Occipital lobe (tissue), 1 donor: ENCODE measurements at regions not wholly inside any gene's neighbourhood (a gene's known extent, or its start where the extent isn't known, plus 50 kb on each side); places are given as distances from the start of the nearest gene placed in this dataset.
A peak's percentile ranks its signal among the peaks of the same experiment; 100 is the strongest.
"Not testable (repeated sequence)": the region's sequence is repeated elsewhere in the genome, so short reads cannot be mapped to it uniquely, and the experiment has no call there.

Source experiments
- DNase-seq: peaks from one replicate; lab custom pipeline; 2025; lab: John Stamatoyannopoulos, UW

DNA sequence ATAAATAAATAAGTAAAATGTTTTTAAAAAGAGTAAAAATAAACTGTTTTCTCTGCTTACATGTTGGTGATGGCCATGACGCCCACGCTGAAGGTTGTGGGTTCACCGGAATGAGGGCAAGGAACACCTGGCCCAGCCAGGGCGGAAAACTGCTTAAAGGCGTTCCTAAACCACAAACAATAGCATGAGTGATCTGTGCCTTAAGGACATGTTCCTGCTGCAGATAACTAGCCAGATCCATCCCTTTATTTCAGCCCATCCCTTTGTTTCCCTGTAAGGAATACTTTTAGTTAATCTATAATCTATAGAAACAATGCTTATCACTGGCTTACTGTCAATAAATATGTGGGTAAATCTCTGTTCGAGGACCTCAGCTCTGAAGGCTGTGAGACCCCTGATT is 63.3 kb upstream of the CEP78 start:
- not testable (repeated sequence) for DNase-seq

DNA sequence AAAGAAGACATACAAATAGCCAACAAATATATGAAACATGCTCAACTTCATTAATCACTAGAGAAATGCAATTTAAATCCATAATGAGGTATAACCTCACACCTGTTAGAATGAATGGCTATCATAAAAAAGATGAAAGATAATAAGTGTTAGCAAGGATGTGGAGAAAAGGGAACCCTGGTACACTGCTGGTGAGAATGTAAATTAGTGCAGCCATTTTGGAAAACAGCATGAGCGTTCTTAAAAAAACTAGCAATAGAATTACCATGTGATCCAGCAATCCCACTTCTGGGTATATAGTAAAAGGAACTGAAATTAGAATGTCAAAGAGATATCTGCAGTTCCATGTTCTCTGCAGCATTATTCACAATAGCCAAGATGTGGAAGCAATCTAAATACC is 64.2 kb upstream of the CEP78 start:
- DNase-seq: no peak

DNA sequence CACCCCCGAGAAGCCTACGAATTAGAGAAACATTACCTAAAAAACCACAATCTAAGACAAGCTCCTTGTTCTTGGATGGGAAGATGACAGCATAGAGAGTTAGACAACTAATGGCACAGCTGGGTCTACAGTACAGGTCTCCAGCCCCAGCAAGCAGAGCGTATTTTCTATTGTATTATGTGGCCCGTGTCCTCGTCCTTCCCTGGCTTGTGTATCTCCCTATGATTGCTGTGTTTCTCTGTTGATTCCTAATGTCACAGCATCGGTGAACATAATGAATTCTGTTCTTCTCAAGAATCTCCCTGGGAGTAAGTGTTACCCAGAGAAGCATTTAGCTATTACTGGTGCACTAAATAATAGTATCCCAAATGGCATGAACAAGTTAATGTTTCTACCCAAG is 66.8 kb upstream of the CEP78 start:
- DNase-seq: no peak

DNA sequence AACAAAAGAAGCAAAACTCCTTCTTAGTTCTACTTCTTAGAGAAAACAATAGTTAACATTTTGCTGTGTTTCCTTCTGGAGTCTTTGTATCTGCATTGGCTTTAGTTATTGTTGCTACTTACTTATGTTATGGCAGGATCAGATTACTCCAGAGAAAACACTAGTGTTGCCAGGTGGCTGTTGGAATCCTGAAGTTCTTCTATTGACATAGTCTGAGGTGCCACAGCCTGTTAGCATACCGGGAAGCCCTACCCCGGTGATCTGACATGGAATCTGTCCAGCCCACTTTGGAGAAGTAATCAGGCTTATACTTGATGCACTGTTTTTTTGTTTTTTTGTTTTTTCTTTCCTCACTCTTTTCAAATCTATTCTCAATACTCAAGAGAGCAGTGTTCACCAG is 68.5 kb upstream of the CEP78 start:
- no peak for DNase-seq

DNA sequence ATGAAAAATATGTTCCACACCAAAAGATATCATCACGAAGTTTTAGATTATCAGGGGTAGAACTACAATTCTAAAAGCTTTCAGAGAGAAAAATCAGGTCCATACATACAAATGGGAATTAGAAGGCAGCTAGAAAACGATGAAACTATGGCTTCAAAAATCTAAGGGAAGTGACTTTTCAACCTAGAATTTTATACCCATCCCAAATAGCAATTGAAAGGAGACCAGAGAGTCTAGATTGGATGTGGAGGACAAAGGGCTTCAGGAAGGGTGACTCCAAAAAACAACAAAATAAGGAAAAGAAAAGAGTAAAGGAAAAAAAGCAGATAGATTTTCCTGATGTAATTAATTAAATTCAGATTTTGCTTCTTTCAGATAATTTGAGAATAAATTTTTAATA is 72.0 kb upstream of the CEP78 start:
- DNase-seq: no peak

DNA sequence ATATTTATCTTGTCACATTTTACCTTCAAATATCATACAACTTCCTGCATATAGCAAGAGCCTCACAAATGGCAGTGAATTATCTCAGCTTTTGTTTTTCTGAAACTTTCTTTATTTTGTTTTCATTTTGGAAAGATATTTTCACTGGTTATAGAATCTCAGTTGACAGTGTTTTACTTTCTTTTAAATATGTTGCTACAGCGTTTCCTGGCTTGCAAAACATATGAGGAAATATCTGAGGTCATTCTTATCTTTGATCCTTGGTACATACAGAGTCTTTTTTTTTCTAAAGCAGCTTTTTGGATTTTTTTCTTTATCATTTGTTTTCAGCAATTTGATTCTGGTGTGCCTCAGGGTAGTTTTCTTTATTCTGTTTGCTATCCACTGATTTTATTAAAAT is 77.6 kb upstream of the CEP78 start:
- no peak for DNase-seq

DNA sequence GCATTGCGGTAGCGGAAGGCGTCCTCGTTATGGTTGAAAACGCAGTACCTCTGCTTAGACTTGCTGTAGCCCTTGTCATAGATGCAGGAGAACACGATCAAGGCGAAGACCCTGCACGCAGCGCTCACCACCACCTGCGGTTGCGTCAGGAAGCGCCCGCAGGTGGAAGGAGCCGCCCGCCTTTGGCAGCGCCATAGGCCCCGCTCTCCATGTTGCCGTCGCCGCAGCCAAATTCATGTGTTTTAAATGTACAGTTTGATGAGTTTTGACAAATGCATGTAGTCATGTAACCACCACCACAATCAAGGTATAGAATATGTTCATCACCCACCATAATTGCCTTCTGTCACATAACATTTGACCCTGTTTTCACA is 84.9 kb upstream of the CEP78 start:
- DNase-seq: no peak

DNA sequence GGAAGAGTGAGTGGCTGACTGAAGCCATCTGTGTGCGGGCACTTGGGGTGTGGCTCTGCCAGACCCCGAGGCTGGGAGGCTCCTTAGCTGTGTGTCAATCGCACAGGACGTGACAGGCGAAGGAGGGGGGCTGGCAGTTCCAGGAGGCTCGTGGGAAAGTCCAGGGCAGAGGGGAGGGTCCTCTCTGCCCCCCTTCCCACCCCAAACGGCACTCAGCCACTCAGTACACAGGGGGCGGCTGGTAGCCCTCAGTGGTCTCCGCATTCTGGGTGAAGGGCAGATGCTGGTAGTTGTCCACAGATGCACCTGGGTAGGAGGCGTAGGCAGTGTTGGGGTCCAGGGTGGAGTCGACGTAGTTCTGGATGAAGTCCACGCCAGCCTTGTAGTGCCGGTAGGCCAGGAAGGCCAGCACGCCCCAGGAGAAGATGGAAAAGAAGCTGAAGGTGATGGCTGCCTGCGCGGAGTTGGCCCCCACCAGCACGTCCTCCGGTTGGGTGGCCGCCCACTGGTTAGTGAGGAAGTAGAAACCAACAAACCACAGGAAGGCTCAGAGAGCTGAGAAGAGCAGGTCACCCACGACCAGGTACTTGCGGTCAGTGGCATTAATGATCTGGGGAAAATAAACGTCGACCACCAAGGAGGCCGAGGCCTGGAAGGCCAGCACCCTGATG is 85.4 kb upstream of the CEP78 start:
- no peak for DNase-seq

DNA sequence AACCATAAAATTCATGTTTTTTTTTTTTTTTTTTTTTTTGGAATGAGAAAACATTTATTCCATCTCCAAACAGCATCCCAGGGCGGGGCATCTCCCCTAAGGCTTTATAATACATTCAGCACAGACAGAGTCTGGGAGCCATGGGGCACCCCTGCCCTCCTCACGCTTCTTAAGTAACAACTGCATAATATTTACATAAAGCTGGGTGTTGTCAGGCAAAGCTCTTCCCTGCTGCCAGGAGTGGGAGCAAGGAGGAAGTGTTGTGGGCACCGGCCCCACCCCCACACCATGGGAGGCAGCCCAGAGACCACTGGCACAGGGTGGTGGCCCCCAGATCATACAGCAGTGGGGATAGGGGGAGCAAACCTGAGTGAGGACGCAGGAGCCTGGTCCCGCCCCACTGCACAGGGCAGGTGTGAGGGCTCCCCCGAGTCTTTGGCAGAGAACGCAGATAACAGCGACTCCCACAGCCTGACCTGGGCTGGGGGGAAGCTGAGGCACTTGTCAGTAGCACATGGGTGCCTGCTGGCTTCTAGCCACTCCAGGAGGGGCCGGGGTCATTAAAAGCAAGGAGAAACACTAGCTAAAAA is 86.1 kb upstream of the CEP78 start:
- no peak for DNase-seq

DNA sequence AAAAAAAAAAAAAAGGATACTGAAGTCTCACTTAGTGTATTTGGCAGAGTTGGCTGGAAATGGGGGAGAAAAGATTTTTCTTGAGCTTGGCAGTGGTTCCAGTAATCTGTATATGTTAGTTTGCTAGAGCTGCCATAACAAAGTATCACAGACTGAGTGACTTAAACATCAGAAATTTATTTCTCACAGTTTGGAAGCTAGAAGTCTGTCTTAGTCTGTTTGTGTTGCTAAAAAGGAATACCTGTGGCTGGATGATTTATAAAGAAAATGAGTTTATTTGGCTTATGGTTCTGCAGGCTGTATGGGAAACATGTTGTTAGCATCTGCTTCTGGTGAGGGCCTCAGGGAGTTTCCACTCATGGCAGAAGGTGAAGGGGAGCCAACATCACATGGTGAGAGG is 89.6 kb upstream of the CEP78 start:
- DNase-seq: no peak

DNA sequence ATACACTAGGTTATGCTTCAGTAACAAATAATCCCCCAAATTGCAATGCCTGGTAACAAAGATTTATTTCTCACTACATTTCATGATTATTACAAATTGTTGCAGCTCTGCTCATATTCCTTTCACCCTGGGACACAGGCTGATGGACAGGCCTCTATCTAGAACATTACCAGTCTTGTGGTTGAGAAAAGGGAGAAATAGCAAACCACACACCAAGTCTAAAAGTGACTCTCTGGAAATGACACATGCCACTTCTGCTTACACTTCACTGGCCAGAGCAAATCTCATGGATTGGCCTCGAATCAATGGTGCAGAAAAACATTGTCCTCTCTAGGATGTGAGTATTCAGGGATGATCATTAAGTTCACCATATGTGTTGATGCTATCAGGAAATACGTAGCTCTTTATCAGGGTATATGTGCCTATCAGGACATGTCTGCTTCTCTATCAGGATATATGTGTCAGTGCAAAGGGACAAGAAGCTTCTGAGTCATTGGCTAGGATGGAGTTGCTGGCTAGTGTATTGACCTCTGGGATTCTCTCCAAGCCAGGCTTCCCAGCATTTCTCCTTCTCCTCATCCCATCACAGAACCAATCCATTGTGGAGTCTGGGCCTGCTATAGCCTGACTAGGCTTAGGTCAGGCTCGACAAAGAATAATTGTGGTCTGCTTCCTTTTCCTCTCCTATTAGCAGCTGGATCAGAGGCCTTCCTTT is 91.1 kb upstream of the CEP78 start:
- DNase-seq: no peak

DNA sequence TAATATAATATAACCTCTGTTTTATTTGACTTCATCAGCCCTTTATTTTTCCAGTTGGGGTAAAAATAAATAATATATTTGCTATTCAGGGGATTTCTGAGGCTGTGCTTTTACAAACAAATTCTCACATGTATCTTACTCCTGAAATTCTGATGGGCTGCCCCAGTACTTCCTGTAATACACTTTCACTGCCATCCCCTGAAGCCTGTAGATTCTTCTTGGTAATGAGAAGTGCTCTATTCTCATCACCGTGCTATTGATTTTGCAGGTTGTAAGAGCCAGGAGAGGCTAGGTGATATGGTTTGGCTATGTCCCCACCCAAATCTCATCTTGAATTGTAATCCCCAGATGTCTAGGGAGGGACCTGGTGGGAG is 91.9 kb upstream of the CEP78 start:
- DNase-seq: no peak

DNA sequence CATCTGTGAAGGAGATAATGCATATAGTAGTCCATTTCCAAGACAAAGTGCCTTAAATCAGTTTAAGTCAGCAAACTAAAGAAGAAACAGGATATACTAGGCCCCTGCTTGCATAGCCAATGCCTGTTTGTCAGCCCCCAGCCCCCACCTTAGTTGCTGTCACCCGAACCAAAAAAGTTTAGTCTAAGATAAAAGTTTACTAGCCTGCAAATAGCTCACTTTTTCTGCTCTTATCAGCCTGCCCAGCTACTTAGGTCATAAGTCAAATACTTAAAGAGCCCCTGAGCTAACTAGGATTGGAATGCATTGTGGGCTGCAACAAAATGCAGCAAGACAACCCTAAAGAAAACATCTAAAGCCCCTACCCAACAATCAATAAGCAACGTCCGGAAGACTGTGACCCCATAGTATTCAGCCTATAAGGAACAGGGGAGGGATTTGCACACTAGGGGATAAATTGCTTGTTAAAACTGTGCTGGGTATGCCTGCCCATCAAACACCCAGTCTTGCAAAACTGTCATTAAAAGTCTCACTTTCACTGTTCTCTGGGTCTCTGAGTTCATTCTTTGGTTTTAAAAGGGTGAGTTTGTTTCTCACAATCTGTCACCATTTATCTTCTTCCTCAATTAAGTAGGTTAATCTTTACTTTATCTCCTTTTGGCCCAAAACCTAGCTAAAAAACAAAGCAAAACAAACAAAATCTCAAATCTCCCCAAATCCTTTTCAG is 92.4 kb upstream of the CEP78 start:
- DNase-seq: no peak

DNA sequence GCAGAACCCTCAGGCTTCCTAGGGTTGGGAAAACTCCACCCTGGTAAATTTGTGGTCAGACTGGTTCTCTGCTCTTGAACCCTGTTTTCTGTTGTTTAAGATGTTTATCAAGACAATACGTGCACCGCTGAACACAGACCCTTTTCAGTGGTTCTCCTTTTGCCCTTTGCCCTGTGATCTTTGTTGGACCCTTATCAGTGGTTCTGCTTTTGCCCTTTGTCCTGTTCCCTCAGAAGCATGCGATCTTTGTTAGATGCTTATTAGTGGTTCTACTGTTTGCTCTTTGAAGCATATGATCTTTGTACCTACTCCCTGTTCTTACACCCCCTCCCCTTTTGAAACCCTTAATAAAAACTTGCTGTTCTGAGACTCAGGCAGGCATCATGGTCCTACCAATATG is 93.6 kb upstream of the CEP78 start:
- not testable (repeated sequence) for DNase-seq

DNA sequence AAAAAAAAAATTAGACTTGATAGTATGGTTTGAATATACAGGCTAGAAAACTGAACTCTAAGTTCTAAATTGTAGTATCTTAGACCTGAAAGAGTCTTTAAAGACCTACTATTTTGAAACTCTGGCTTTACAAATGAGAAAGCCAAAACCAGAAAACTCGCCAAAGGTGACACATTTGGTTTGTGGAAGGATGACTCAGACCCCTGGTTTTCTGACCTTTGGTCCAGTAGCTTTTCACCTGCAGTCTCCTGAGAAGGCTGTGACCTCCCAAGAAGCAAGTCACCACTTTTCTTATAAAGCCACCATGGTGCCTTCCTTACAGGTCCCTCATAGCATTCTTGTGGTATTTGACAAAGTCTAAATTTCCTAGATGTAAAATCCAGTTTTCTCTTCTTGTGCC is 102.1 kb upstream of the CEP78 start:
- no peak for DNase-seq

DNA sequence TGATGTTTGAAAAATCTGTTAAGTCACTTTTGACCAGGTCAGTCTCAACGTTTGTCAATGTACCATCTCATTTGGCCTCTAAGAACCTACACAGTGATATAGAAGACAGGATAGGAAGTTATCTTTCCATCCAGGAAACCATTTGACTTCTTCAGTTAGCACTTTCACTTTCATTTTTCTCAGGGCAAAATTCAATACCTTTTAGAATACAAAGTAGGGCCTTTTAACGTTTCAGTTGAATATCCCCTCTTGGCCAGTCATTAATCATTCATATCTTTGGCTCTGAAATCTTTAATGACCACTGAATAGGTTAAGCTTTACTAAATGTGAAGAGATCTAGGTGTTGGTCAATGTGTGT is 101.1 kb upstream of the GNAQ start:
- DNase-seq: no peak

DNA sequence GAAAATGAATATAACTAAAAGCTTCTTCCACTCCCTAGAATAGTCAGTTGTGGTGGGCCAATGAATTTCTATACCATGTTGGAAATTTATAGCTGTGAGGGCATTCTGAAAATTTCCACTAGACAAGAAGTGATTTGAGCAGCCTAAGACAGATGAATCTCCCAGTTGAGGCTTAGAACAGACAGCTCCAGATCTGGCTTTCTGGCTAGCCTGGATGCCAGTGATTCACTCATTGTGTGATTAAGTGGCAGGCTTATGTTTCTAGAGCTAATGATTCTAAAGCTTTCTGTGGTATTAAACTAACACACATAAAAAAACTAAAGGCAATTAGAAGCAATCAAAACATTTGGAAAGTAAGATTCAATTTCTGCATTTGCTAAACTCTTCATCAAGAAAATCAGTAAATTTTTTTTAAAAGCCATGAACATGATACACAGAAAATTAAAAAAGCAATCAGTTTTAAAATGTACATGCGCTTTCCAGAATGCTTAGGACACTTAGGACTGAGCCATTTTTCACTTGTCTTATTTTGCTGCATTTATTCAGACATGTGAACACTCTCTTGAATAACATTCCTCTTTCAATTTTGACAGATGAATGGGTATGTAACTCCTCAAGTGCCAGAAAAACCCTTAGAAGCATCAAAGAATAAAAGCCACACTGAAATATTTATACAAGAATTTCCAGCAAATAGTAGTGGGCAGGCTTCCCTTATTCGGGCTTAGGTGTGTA is 100.5 kb upstream of the GNAQ start:
- DNase-seq: no peak

DNA sequence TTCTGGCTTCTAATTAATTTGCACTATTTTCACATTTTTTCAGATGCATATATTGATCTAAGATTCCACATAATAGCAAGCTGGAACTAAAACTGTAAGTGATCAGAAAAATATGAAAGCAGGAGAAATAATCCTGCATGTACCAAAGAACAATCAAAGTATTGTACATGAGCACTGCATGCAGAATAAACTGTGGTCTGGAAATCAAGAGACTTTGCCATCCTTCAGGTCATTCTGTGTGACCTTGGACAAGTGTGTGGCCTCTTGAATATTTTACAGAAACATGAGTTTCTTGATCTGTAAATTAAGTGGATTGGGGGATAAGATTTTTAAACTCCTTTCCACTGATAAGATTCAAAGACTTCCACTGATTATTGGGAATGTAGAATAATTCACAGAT is 99.2 kb upstream of the GNAQ start:
- DNase-seq: no peak

DNA sequence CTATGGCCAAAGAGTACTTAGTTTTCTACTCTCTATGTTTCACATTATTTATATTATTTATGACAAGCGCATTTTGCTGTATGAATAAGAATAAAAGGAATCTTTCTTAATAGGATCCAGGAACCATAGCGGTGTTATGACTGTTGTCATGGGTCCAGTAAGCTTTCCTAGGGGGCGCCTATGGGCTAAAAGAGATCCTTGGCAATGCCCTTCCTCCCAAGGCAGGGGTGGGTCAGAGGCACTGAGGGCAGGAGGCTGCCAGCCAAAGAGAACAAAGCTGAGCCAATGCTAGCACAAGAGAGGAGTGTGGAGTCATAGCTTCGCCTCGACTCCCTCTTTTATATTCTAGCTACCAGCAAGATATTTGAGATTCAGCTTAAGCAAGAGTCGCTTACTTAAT is 98.4 kb upstream of the GNAQ start:
- DNase-seq: peak; percentile 70

DNA sequence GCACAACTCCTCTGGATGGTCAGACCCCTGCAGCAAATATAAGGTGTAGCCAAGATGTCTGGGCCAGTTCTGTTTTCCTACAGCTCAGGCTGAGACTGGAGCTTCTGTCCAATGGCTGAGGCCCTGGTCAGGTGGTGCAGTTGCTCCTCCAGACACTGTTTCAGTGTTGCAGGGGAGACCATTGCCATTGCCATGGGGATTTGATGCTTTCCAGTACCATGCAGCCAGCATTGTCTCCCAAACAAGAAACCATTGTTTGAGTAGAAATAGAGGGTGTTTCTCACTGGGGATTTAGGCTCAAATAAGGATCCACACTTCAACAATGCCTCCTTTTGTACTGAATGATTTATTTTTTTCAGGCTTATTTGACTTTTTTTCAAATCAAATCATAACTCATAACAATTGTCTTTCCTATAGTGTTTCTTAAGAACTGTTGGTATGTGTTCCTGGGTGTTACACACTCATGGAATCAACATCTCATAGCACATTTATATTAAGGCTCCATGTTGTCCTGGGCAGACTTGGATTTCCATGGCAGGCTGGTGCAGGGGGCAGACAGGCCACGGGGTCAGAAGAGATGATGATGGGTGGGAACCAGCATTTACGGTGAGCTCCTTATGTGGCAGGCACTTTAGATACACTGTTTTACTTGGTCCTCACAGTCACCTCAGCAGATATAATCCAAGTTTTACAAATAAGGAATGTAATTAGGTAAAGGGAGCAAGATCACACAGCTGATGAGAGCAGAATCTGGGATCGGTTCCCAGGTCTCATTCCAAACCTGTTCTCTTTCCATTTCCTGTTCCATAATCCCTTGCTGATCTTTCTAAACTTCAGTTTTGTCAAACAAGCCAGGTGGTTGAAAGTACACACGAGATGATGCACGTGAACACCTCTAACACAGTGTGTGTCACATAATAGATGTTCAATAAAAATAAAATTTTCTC is 95.9 kb upstream of the GNAQ start:
- DNase-seq: peak; percentile 74

DNA sequence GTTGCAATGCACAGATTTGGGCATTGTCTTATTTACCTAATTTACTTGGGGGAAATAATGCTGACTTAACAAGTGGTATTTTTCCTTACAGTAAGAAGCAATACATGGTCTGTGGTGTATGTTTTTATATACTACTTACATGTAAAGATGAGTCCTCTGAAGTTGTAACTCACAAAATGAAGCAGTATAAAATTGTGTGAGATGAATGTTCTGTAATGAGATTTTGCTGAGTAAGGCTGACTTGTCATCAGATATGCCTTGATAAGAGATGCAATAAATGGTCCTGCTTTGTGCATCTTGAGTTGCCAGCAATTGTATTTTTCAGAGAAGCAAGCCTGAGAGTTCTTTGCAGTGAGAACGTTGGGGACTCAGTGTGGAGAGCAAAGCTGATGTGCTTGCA is 92.2 kb upstream of the GNAQ start:
- DNase-seq: no peak
